ENCODE measurements at regions not wholly inside any gene's neighbourhood (a gene's known extent, or its start where the extent isn't known, plus 50 kb on each side); places are given as distances from the start of the nearest gene placed in this dataset.

DNA sequence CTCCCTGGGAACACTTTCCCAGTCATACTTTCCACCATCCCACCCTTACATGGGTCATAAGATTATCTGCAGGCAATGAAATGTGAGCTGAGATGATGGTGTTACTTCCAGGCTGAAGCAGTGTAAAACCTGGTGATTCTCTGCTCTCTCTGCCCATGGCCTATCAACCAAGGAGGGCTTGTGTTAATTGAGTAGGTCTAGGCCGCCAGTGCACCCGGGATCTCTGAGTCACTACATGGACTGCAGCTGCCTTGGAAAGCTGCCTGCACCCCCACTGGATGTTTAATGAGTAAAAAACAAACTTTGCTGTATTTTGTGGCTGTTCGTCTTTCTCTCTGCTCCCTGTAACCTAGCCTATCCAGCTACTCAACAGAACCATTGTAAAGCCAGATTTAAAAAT is 451.7 kb upstream of the SMIM21 start:
- Histone ChIP-seq H3K27me3 (replicated peaks; ENCODE audit: insufficient read depth) (no peaks in the 10 kb centered on the region), H3K27ac (no peak overlapping the region), H3K4me3 (no peak overlapping the region), H3K36me3 (no peaks in the 10 kb centered on the region), H3K4me1 (ENCODE audit: control insufficient read depth in 1 of 2, low read depth in 2 of 2) (peaks cover 4 to 6% of the 10 kb centered on the region in 2 donors), H3K9me3 (peaks cover 6% of the 10 kb centered on the region)
- ATAC-seq (ENCODE audit: insufficient number of reproducible peaks, low FRiP score, low read depth) (no peak), DNase-seq (ENCODE audit: low spot score) (no peak)
- TF ChIP-seq, protein P1, sequence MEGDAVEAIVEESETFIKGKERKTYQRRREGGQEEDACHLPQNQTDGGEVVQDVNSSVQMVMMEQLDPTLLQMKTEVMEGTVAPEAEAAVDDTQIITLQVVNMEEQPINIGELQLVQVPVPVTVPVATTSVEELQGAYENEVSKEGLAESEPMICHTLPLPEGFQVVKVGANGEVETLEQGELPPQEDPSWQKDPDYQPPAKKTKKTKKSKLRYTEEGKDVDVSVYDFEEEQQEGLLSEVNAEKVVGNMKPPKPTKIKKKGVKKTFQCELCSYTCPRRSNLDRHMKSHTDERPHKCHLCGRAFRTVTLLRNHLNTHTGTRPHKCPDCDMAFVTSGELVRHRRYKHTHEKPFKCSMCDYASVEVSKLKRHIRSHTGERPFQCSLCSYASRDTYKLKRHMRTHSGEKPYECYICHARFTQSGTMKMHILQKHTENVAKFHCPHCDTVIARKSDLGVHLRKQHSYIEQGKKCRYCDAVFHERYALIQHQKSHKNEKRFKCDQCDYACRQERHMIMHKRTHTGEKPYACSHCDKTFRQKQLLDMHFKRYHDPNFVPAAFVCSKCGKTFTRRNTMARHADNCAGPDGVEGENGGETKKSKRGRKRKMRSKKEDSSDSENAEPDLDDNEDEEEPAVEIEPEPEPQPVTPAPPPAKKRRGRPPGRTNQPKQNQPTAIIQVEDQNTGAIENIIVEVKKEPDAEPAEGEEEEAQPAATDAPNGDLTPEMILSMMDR (IDR thresholded peaks at IDR 0.05): no peak

DNA sequence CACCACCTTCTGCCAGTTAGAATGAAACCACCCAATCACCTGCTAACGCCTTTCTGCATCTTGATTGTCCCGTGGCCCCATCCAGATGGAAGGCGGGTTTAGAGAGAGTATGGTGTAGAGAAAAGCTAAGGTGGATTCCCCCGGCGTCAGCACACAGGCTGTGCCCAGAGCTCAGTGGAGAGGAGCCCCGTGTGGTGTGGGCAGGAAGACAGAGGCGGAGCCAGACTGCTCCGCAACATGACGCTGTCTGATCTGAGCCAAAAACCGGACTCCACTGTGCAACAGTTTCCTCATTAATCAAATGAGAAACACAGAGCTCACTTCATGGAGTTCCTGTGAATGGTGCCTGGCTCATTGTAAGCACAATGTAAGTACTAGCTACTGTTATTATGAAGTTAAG is 448.1 kb upstream of the SMIM21 start:
- ATAC-seq (ENCODE audit: insufficient number of reproducible peaks, low FRiP score, low read depth) (no peak), DNase-seq (ENCODE audit: low spot score) (no peak)
- Histone ChIP-seq H3K27ac (no peak overlapping the region), H3K4me1 (ENCODE audit: control insufficient read depth in 1 of 2, low read depth in 2 of 2) (peaks cover 4 to 7% of the 10 kb centered on the region in 2 donors), H3K36me3 (no peaks in the 10 kb centered on the region), H3K9me3 (peaks cover 6% of the 10 kb centered on the region), H3K27me3 (replicated peaks; ENCODE audit: insufficient read depth) (no peaks in the 10 kb centered on the region), H3K4me3 (no peak overlapping the region)
- TF ChIP-seq, protein P1 (IDR thresholded peaks at IDR 0.05): no peak

DNA sequence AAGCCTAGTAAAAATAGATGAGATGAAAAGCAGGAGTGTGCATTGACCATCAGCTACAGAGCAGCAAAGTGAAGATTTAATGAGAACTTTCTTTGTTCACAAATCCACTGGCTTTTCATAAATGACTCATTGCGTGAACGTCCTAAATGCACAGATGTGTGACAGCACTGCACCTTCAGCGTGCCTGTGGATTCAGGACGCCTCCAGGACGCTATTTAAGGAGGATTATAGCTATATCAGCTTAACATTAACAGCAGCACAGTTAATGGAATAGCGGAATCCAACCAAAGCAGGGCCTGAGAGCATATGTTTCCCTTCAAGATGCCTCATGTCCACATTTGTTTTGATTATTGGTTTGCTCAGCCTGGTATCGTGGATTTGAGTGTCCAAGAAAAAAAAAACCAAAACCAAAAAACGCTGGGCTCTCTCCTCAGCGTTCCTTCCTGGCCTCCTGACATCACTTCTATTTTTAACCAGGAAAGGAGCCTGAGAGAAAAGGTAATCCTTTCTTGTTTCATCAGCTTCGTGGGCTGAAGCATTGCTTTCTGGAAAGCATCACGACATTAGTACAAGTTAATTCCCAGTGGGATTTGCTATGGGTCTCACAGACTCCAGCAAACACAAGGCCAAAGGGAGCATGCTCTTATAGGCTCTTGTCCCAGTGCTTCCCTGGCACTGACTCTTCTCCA is 447.0 kb upstream of the SMIM21 start:
- DNase-seq (ENCODE audit: low spot score) (no peak), ATAC-seq (ENCODE audit: insufficient number of reproducible peaks, low FRiP score, low read depth) (no peak)
- peaks cover 4 to 17% of the 10 kb centered on the region in 2 donors for H3K4me1 ChIP-seq (ENCODE audit: control insufficient read depth in 1 of 2, low read depth in 2 of 2)
- H3K9me3 ChIP-seq: peaks cover 6% of the 10 kb centered on the region
- no peaks in the 10 kb centered on the region for H3K27me3 ChIP-seq (replicated peaks; ENCODE audit: insufficient read depth)
- H3K4me3 ChIP-seq: peak overlapping the region; percentile 24
- H3K36me3 ChIP-seq: no peaks in the 10 kb centered on the region
- H3K27ac ChIP-seq: peak overlapping the region in 1 of 2 donors; percentile 43
- TF ChIP-seq, protein P1 (IDR thresholded peaks at IDR 0.05): no peak

DNA sequence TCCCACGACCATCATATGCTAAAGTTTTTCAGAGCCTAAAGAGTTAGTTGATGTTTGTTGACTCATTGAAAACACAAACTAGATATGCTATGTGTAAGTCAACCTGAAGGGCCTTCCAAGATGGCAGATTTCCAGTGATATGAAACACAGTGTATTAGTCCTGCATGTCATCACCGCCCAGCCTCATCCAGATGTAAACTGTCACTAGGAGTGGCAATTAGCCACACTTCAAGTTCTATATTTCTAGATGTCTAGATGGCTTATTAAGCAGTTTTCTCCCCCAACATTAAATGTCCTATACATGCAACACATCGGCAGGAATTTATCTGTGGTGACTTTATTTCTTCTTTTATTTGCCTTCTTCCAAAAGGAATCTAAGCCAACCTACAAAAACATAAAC is 444.1 kb upstream of the SMIM21 start:
- ATAC-seq (ENCODE audit: insufficient number of reproducible peaks, low FRiP score, low read depth): no peak
- no peaks in the 10 kb centered on the region for H3K9me3 ChIP-seq
- peaks cover 4 to 18% of the 10 kb centered on the region in 2 donors for H3K4me1 ChIP-seq (ENCODE audit: control insufficient read depth in 1 of 2, low read depth in 2 of 2)
- H3K36me3 ChIP-seq: no peaks in the 10 kb centered on the region
- no peak for DNase-seq (ENCODE audit: low spot score)
- TF ChIP-seq, protein P1 (IDR thresholded peaks at IDR 0.05): no peak
- no peak overlapping the region for H3K27ac ChIP-seq
- no peak overlapping the region for H3K4me3 ChIP-seq
- no peaks in the 10 kb centered on the region for H3K27me3 ChIP-seq (replicated peaks; ENCODE audit: insufficient read depth)

DNA sequence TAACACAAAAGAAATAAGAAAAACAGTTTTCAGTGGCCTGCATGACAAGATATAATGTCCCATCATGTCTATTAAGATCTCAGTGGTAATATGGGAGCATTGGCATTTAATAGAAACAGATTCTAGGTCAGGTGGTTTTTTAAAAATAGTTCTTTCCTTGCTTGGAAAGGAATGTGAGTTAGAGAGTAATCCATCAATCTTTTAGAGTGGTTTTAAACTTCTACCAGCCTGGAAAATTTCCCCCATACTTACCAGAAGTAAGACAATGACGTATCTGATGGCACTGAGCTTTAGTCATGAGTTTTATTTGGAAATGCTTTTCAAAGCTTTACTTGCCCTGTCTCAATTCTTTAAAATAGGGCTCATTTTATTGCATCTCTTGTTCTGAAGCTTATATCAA is 441.7 kb upstream of the SMIM21 start:
- Histone ChIP-seq H3K27me3 (replicated peaks; ENCODE audit: insufficient read depth) (no peaks in the 10 kb centered on the region), H3K9me3 (no peaks in the 10 kb centered on the region), H3K27ac (peak overlapping the region; percentile 40 to 43), H3K36me3 (no peaks in the 10 kb centered on the region), H3K4me3 (no peak overlapping the region), H3K4me1 (ENCODE audit: control insufficient read depth in 1 of 2, low read depth in 2 of 2) (peaks cover 0 to 13% of the 10 kb centered on the region in 2 donors)
- DNase-seq (ENCODE audit: low spot score) (no peak), ATAC-seq (ENCODE audit: insufficient number of reproducible peaks, low FRiP score, low read depth) (peak; percentile 58)
- TF ChIP-seq, protein P1 (IDR thresholded peaks at IDR 0.05): no peak

All from thoracic aorta (tissue), 2 donors.